ENCODE measurements at regions not wholly inside any gene's neighbourhood (a gene's known extent, or its start where the extent isn't known, plus 50 kb on each side); places are given as distances from the start of the nearest gene placed in this dataset.

DNA sequence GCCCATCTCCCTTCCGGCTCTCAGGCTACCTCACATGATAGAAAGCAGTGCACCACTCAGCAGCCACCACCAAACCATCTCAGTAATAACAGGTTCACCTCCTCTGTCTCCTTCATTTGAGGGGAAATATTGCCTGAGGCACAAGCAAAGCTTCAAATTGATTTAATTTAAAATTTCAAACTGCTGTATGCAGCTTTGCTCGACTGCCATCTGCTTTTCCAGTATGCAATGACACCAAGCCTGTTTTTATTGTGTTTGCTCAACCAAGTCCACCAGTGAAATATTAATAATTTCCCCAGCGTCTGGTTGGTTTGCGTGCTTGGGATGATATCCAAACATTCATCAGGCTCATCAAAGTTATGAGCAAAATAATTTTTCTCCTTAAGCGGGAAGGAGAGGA, 552.4 kb upstream of the DAB1 start:
- no peak for TF ChIP-seq EZH2 (IDR thresholded peaks at IDR 0.05; ENCODE audit: low read length, unreplicated experiment)
- TF ChIP-seq, protein P1, sequence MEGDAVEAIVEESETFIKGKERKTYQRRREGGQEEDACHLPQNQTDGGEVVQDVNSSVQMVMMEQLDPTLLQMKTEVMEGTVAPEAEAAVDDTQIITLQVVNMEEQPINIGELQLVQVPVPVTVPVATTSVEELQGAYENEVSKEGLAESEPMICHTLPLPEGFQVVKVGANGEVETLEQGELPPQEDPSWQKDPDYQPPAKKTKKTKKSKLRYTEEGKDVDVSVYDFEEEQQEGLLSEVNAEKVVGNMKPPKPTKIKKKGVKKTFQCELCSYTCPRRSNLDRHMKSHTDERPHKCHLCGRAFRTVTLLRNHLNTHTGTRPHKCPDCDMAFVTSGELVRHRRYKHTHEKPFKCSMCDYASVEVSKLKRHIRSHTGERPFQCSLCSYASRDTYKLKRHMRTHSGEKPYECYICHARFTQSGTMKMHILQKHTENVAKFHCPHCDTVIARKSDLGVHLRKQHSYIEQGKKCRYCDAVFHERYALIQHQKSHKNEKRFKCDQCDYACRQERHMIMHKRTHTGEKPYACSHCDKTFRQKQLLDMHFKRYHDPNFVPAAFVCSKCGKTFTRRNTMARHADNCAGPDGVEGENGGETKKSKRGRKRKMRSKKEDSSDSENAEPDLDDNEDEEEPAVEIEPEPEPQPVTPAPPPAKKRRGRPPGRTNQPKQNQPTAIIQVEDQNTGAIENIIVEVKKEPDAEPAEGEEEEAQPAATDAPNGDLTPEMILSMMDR (conservative IDR thresholded peaks at IDR 0.05; ENCODE audit: low read depth, low read length), result no peak

Measured in PC-3 (cell line).